ENCODE measurements at regions not wholly inside any gene's neighbourhood (a gene's known extent, or its start where the extent isn't known, plus 50 kb on each side); places are given as distances from the start of the nearest gene placed in this dataset.

- TF ChIP-seq CTCF (IDR thresholded peaks at IDR 0.05) (no peak), MYBL2 (CRISPR knock-in tag; IDR thresholded peaks at IDR 0.05) (no peak), HMGXB4 (CRISPR knock-in tag; IDR thresholded peaks at IDR 0.05) (no peak), ETV6 (CRISPR knock-in tag; IDR thresholded peaks at IDR 0.05) (no peak)
These were observed 62.2 kb upstream of the PCED1B start for GRCh38 chr12:47017041-47017713.

Data from WTC11 (cell line).